ENCODE measurements at regions not wholly inside any gene's neighbourhood (a gene's known extent, or its start where the extent isn't known, plus 50 kb on each side); places are given as distances from the start of the nearest gene placed in this dataset.

GRCh38 chr17:63361182-63361581 lies 84.9 kb downstream of the CYB561 start:
- no peak for TF ChIP-seq CTCF (IDR thresholded peaks at IDR 0.05; ENCODE audit: poor library complexity, severe bottlenecking)
- TF ChIP-seq TAF1 (IDR thresholded peaks at IDR 0.05; ENCODE audit: low read depth), result no peak
- TF ChIP-seq REST (IDR thresholded peaks at IDR 0.05; ENCODE audit: borderline replicate concordance), result no peak
